Panc1 (cell line): ENCODE measurements at regions not wholly inside any gene's neighbourhood (a gene's known extent, or its start where the extent isn't known, plus 50 kb on each side); places are given as distances from the start of the nearest gene placed in this dataset.

Experiments used
- ATAC-seq: fragments of 200-7000 bp; cut with Tn5 transposase; 2 replicates; pipeline ENCODE4 v1.9.1; 2020; ENCODE audit warnings: mild to moderate bottlenecking, moderate library complexity
- BruUV-seq: library from RNA; stranded (reverse); fragments of 400-500 nt; replicated peaks from 2 replicates; lab custom pipeline; 2021; lab: Mats Ljungman, UMichigan
- CTCF ChIA-PET: fragments of 300-600 bp; sonication (Branson Sonifier 250); formaldehyde crosslinking; loops from one replicate; lab custom pipeline; 2022; ENCODE audit warnings: antibody characterized with exemption; lab: Charles Lee
- POLR2A ChIA-PET: fragments of 300-600 bp; sonication (Branson Sonifier 250); formaldehyde crosslinking; loops from one replicate; lab custom pipeline; 2022; ENCODE audit warnings: antibody characterized with exemption; lab: Charles Lee
- DNase-seq: peaks from one replicate; pipeline ENCODE4 v3.0.0-alpha.2; 2010; ENCODE audit warnings: low read depth, low spot score
- H3K27ac ChIP-seq: 2 replicates; pipeline ENCODE4 v1.5.1; 2011; ENCODE audit warnings: mild to moderate bottlenecking, low read length, inconsistent platforms
- H3K27me3 ChIP-seq: fragments of 200-500 bp; sonication (Bioruptor generic); 2 replicates; pipeline ENCODE4 v1.6.0; 2014; ENCODE audit warnings: low read length, inconsistent platforms; ENCODE audit not compliant: control insufficient read depth, insufficient read depth
- H3K36me3 ChIP-seq: fragments of 200-500 bp; sonication (Bioruptor generic); 2 replicates; pipeline ENCODE4 v1.5.1; 2014; ENCODE audit warnings: inconsistent platforms, mild to moderate bottlenecking, low read length, moderate library complexity; ENCODE audit not compliant: control insufficient read depth, insufficient read depth
- H3K4me1 ChIP-seq: 2 replicates; pipeline ENCODE4 v1.5.1; 2011; ENCODE audit warnings: inconsistent platforms, mild to moderate bottlenecking, low read length, moderate library complexity; ENCODE audit not compliant: control insufficient read depth, insufficient read depth
- H3K4me3 ChIP-seq, 2 experiments: 2 replicates each; pipeline ENCODE4 v1.5.1; 2011 to 2012; ENCODE audit warnings: low read depth in 2 of 2, low read length in 2 of 2, mild to moderate bottlenecking in 2 of 2, inconsistent platforms in 1 of 2, moderate library complexity in 1 of 2
- H3K9me3 ChIP-seq: fragments of 200-500 bp; sonication (Bioruptor generic); 2 replicates; pipeline ENCODE4 v1.5.1; 2014; ENCODE audit warnings: low read depth, mild to moderate bottlenecking, inconsistent platforms, low read length, moderate library complexity; ENCODE audit not compliant: control insufficient read depth, insufficient read depth
- CTCF ChIP-seq: fragments of 450-650 bp; IDR thresholded peaks from 2 replicates; pipeline ENCODE4 v1.5.1; 2017; ENCODE audit warnings: mild to moderate bottlenecking
- POLR2AphosphoS5 ChIP-seq: IDR thresholded peaks from 2 replicates; pipeline ENCODE4 v1.6.1; 2012; ENCODE audit warnings: mild to moderate bottlenecking, low read depth, low read length, moderate library complexity
- REST ChIP-seq, 2 experiments: IDR thresholded peaks; 2 replicates each; pipeline ENCODE4 v1.6.1; 2011 to 2012; ENCODE audit warnings: low read depth in 2 of 2, control low read depth in 1 of 2, low read length in 1 of 2, mild to moderate bottlenecking in 1 of 2, moderate library complexity in 1 of 2; ENCODE audit not compliant: insufficient read depth in 1 of 2
- SIN3A ChIP-seq: IDR thresholded peaks from 2 replicates; pipeline ENCODE4 v1.6.1; 2012; ENCODE audit warnings: low read depth, mild to moderate bottlenecking, low read length, moderate library complexity, borderline replicate concordance; ENCODE audit not compliant: insufficient read depth
- TCF7L2 ChIP-seq: IDR thresholded peaks from 2 replicates; pipeline ENCODE4 v1.6.1; 2011; ENCODE audit warnings: mild to moderate bottlenecking, low read depth, low read length, inconsistent platforms
- in situ Hi-C: cut with HindIII; loops from 2 replicates; pipeline ENCODE4 v1.10.0; 2016; ENCODE audit warnings: low sequenced_read_pairs, low pct_unique_long_range_greater_than_20kb
- intact Hi-C: fragments of 100-400 bp; cut with micrococcal nuclease; formaldehyde crosslinking; loops from one replicate; pipeline ENCODE4 v1.10.0; 2022; ENCODE audit not compliant: unreplicated experiment

GRCh38 chr14:45807178-45807899, 554.3 kb upstream of the MIS18BP1 start:
- ChIA-PET POLR2A (no interaction called here), CTCF (no interaction called here)
- no peaks in the 10 kb centered on the region for H3K36me3 ChIP-seq
- H3K27me3 ChIP-seq: no peaks in the 10 kb centered on the region
- H3K4me1 ChIP-seq: no peaks in the 10 kb centered on the region
- no peaks in the 10 kb centered on the region for H3K9me3 ChIP-seq
- in situ Hi-C loops (no loop called here), intact Hi-C loops (no loop called here)
- no peak overlapping the region for H3K27ac ChIP-seq
- TF ChIP-seq REST (IDR thresholded peaks at IDR 0.05; ENCODE audit: insufficient read depth in 1 of 2, low read depth in 2 of 2, low read length in 1 of 2) (no peak), SIN3A (no peak), TCF7L2 (no peak), POLR2AphosphoS5 (no peak), CTCF (no peak)
- ATAC-seq: no peak
- BruUV-seq: no TSS peak
- H3K4me3 ChIP-seq: no peak overlapping the region
- no peak for DNase-seq

- no TSS peak for BruUV-seq
- CTCF ChIA-PET: no interaction called here
- no peaks in the 10 kb centered on the region for H3K4me1 ChIP-seq
- ATAC-seq (no peak), DNase-seq (no peak)
- intact Hi-C loops: no loop called here
- H3K9me3 ChIP-seq: no peaks in the 10 kb centered on the region
- H3K27ac ChIP-seq: no peak overlapping the region
- no peak overlapping the region for H3K4me3 ChIP-seq
- no peaks in the 10 kb centered on the region for H3K27me3 ChIP-seq
- TF ChIP-seq TCF7L2 (no peak), REST (IDR thresholded peaks at IDR 0.05; ENCODE audit: insufficient read depth in 1 of 2, low read depth in 2 of 2, low read length in 1 of 2) (no peak), POLR2AphosphoS5 (no peak), SIN3A (no peak), CTCF (no peak)
- POLR2A ChIA-PET: no interaction called here
- in situ Hi-C loops: no loop called here
- no peaks in the 10 kb centered on the region for H3K36me3 ChIP-seq
Observed at GRCh38 chr14:45799511-45799910, 546.5 kb upstream of the MIS18BP1 start.
